ENCODE measurements at regions not wholly inside any gene's neighbourhood (a gene's known extent, or its start where the extent isn't known, plus 50 kb on each side); places are given as distances from the start of the nearest gene placed in this dataset.

- Mint-ChIP-seq H3K27me3 (ENCODE audit: low read depth) (peaks cover 4% of the 10 kb centered on the region; the same call in 1 of the 2 replicates), H3K4me1 (peaks cover 8% of the 10 kb centered on the region), H3K9me3 (peaks cover 21% of the 10 kb centered on the region), H3K4me3 (no peak overlapping the region), H3K36me3 (peaks cover 12% of the 10 kb centered on the region), H3K27ac (no peak overlapping the region)
- TF ChIP-seq RELA (CRISPR knock-in tag; IDR thresholded peaks at IDR 0.05; ENCODE audit: borderline replicate concordance) (no peak), AR (CRISPR knock-in tag; IDR thresholded peaks at IDR 0.05) (no peak), HMGXB4 (CRISPR knock-in tag; IDR thresholded peaks at IDR 0.05) (no peak), RORB (CRISPR knock-in tag; IDR thresholded peaks at IDR 0.05) (no peak), SMAD4 (CRISPR knock-in tag; IDR thresholded peaks at IDR 0.05) (no peak), ATF6 (CRISPR knock-in tag; IDR thresholded peaks at IDR 0.05) (no peak), AFF4 (CRISPR knock-in tag; IDR thresholded peaks at IDR 0.05; ENCODE audit: borderline replicate concordance) (no peak), EMX1 (CRISPR knock-in tag; IDR thresholded peaks at IDR 0.05) (no peak), ZMAT4 (CRISPR knock-in tag; IDR thresholded peaks at IDR 0.05) (no peak), GTF2I (CRISPR knock-in tag; conservative IDR thresholded peaks at IDR 0.05) (no peak), PRRX2 (CRISPR knock-in tag; IDR thresholded peaks at IDR 0.05) (no peak), NR3C1 (CRISPR knock-in tag; conservative IDR thresholded peaks at IDR 0.05; ENCODE audit: low read depth) (no peak), HMGA2 (CRISPR knock-in tag; IDR thresholded peaks at IDR 0.05) (no peak), ZNF317 (CRISPR knock-in tag; IDR thresholded peaks at IDR 0.05; ENCODE audit: borderline replicate concordance, low read depth) (no peak), ZNF121 (CRISPR knock-in tag; IDR thresholded peaks at IDR 0.05) (no peak), ZNF396 (CRISPR knock-in tag; IDR thresholded peaks at IDR 0.05; ENCODE audit: borderline replicate concordance) (no peak)
- DNase-seq (ENCODE audit: low spot score): no peak
- ChIA-PET CTCF (no interaction called here), POLR2A (no interaction called here)
- ATAC-seq: no peak
Measured at GRCh38 chr1:117732956-117733355, 127.1 kb downstream of the TENT5C start.

GRCh38 chr1:117734403-117734802 is 128.6 kb downstream of the TENT5C start:
- no peaks in the 10 kb centered on the region for H3K36me3 Mint-ChIP-seq
- H3K27ac Mint-ChIP-seq: no peak overlapping the region
- CTCF ChIA-PET: interaction anchor here (1.3 kb wide), 1 partner anchor 24 kb away, joined by 3 read pairs; no protein-coding TSS in a partner anchor
- no peak overlapping the region for H3K4me3 Mint-ChIP-seq
- POLR2A ChIA-PET: no interaction called here
- DNase-seq (ENCODE audit: low spot score) (no peak), ATAC-seq (no peak)
- H3K4me1 Mint-ChIP-seq: peaks cover 8% of the 10 kb centered on the region
- H3K9me3 Mint-ChIP-seq: peaks cover 7% of the 10 kb centered on the region
- H3K27me3 Mint-ChIP-seq (ENCODE audit: low read depth): no peaks in the 10 kb centered on the region
- TF ChIP-seq USF2 (CRISPR knock-in tag; IDR thresholded peaks at IDR 0.05) (no peak), ERG (CRISPR knock-in tag; IDR thresholded peaks at IDR 0.05) (no peak), E2F4 (CRISPR knock-in tag; IDR thresholded peaks at IDR 0.05; ENCODE audit: borderline replicate concordance, low read depth) (no peak)

Measured in WTC11 (cell line).